Loucy (cell line): ENCODE measurements at regions not wholly inside any gene's neighbourhood (a gene's known extent, or its start where the extent isn't known, plus 50 kb on each side); places are given as distances from the start of the nearest gene placed in this dataset.

Experiments used
- H2AFZ ChIP-seq: fragments of 200-600 bp; sonication (generic); 2 replicates; pipeline ENCODE4 v1.6.0; 2016; ENCODE audit warnings: antibody characterized with exemption, mild to moderate bottlenecking, low read length, moderate library complexity
- H3F3A ChIP-seq: fragments of 200-600 bp; 2 replicates; pipeline ENCODE4 v1.6.0; 2016; ENCODE audit warnings: antibody characterized with exemption, low read depth, mild to moderate bottlenecking
- H3K27me3 ChIP-seq: fragments of 200-600 bp; sonication (generic); 2 replicates; pipeline ENCODE4 v1.6.1; 2014; ENCODE audit warnings: low read length, mild to moderate bottlenecking; ENCODE audit not compliant: insufficient read depth, poor library complexity, severe bottlenecking
- H3K36me3 ChIP-seq: fragments of 200-600 bp; sonication (generic); 2 replicates; pipeline ENCODE4 v1.6.1; 2016; ENCODE audit warnings: low read length; ENCODE audit not compliant: insufficient read depth
- H3K4me1 ChIP-seq: fragments of 200-600 bp; sonication (generic); 2 replicates; pipeline ENCODE4 v1.5.1; 2014; ENCODE audit warnings: low read length, mild to moderate bottlenecking; ENCODE audit not compliant: insufficient read depth, poor library complexity, severe bottlenecking
- H3K4me2 ChIP-seq: fragments of 200-600 bp; sonication (generic); 2 replicates; pipeline ENCODE4 v1.6.0; 2014; ENCODE audit warnings: antibody characterized with exemption, low read length, low read depth, mild to moderate bottlenecking; ENCODE audit not compliant: poor library complexity, severe bottlenecking
- H3K4me3 ChIP-seq: fragments of 200-600 bp; sonication (generic); 2 replicates; pipeline ENCODE4 v1.5.1; 2014; ENCODE audit warnings: low read length, mild to moderate bottlenecking, mixed read lengths; ENCODE audit not compliant: poor library complexity, severe bottlenecking
- H3K79me2 ChIP-seq: fragments of 200-600 bp; sonication (generic); 2 replicates; pipeline ENCODE4 v1.6.1; 2014; ENCODE audit warnings: low read length; ENCODE audit not compliant: insufficient read depth
- H3K9ac ChIP-seq: fragments of 200-600 bp; sonication (generic); 2 replicates; pipeline ENCODE4 v1.6.0; 2014; ENCODE audit warnings: mild to moderate bottlenecking, low read depth, low read length, moderate library complexity; ENCODE audit not compliant: poor library complexity, severe bottlenecking
- H3K9me2 ChIP-seq: fragments of 200-600 bp; sonication (generic); replicated peaks from 2 replicates; pipeline ENCODE4 v1.6.1; 2016; ENCODE audit warnings: low read depth, low read length, mixed read lengths
- H3K9me3 ChIP-seq: fragments of 200-600 bp; sonication (generic); 2 replicates; pipeline ENCODE4 v1.6.1; 2014; ENCODE audit warnings: mild to moderate bottlenecking, antibody characterized with exemption, low read length, low read depth; ENCODE audit not compliant: insufficient read depth
- H4K20me1 ChIP-seq: fragments of 200-600 bp; sonication (generic); 2 replicates; pipeline ENCODE4 v1.6.0; 2014; ENCODE audit warnings: antibody characterized with exemption, low read length, mild to moderate bottlenecking; ENCODE audit not compliant: insufficient read depth, poor library complexity, severe bottlenecking
- CTCF ChIP-seq: fragments of 200-600 bp; sonication (generic); conservative IDR thresholded peaks from 2 replicates; pipeline ENCODE4 v1.5.1; 2014; ENCODE audit warnings: mild to moderate bottlenecking, antibody characterized with exemption, low read length
- EZH2phosphoT487 ChIP-seq: fragments of 200-600 bp; IDR thresholded peaks from 2 replicates; pipeline ENCODE4 v1.6.1; 2018; ENCODE audit warnings: antibody characterized with exemption, mild to moderate bottlenecking, moderate library complexity, borderline replicate concordance

DNA sequence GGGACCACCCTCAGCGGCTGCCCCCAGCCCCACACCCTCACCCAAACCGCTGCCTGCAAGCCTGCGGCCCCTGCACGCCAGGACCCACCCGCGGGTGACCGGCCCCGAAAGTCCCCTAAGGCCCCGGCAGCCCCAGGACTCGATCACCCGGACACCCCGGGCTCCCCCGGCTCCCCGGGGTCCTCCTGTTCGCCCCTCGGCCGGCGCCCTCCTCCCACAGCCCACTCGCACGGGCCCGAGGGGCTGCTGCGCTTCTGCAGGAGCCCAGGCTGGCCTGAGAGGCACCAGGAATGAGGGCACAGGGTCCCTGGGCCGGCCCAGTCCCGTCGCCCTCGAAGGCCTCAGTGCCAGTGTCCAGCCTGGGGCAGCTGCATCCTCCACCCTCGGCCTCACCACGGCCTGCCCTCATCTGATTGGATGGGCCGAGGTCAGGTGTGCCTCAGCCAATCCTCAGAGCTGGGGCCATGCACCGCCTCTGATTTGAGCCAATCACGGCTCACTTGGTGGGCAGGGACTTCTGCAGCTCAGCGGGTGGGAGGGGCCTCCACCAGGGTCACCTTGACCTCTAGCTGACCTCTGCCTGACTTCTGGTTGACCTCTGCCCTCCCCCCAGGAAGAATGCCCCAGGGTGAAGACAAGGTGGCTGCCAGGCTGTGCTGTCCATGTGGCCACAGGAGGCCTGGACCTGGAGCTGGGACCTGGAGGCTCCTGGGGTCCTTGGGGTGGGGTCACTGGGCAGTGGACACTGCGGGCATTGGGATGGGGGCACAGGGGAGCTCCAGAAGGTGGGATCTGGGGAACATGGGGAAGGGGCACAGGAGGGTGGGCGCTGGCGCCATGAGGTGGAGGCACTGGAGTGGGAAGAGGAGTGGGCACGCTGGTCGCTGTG is 97.6 kb upstream of the NKX1-1 start:
- Histone ChIP-seq H3K4me3 (no peak overlapping the region), H3K9ac (no peak overlapping the region), H2AFZ (no peak overlapping the region), H3F3A (no peaks in the 10 kb centered on the region), H3K27me3 (no peaks in the 10 kb centered on the region), H3K79me2 (no peaks in the 10 kb centered on the region), H3K4me1 (no peaks in the 10 kb centered on the region), H4K20me1 (no peaks in the 10 kb centered on the region), H3K9me3 (peaks cover 6% of the 10 kb centered on the region; the same call in 1 of the 2 replicates), H3K9me2 (no peaks in the 10 kb centered on the region), H3K4me2 (no peak overlapping the region), H3K36me3 (no peaks in the 10 kb centered on the region)
- TF ChIP-seq CTCF, result no peak

- H3F3A ChIP-seq, result no peaks in the 10 kb centered on the region
- H3K4me3 ChIP-seq, result no peak overlapping the region
- no peaks in the 10 kb centered on the region for H3K27me3 ChIP-seq
- H3K4me1 ChIP-seq, result no peaks in the 10 kb centered on the region
- H2AFZ ChIP-seq, result no peak overlapping the region
- no peaks in the 10 kb centered on the region for H3K79me2 ChIP-seq
- TF ChIP-seq CTCF (no peak), EZH2phosphoT487 (no peak)
- H3K9ac ChIP-seq, result no peak overlapping the region
- no peak overlapping the region for H3K4me2 ChIP-seq
- no peaks in the 10 kb centered on the region for H3K36me3 ChIP-seq
- no peaks in the 10 kb centered on the region for H3K9me2 ChIP-seq
- H4K20me1 ChIP-seq, result no peaks in the 10 kb centered on the region
- H3K9me3 ChIP-seq, result peaks cover 6% of the 10 kb centered on the region; the same call in 1 of the 2 replicates
Measured at GRCh38 chr4:1502976-1503375, 96.7 kb upstream of the NKX1-1 start.

DNA sequence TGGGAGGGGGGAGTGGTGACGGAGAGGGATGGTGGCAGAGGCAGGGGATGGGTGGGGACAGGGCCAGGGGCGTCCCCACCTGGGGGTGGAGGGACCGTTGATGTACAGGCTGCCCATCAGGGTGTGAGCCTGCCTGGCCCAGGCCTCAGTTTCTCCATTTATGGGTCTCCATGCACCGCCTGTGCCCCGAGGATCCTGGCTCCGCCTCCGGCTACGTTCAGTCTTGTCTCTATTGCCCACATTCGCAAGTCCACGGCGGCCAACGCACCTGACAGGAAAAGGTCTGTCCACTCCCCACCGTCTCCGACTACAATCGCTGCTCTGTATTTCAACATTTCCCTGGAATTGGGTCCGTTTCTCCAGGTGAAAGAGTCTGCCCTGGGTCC is 96.3 kb upstream of the NKX1-1 start:
- no peak overlapping the region for H3K4me3 ChIP-seq
- no peak overlapping the region for H3K4me2 ChIP-seq
- no peaks in the 10 kb centered on the region for H3K4me1 ChIP-seq
- no peaks in the 10 kb centered on the region for H3K9me2 ChIP-seq
- H3K36me3 ChIP-seq, result no peaks in the 10 kb centered on the region
- H3K9ac ChIP-seq, result no peak overlapping the region
- peaks cover 6% of the 10 kb centered on the region; the same call in 1 of the 2 replicates for H3K9me3 ChIP-seq
- TF ChIP-seq EZH2phosphoT487 (no peak), CTCF (no peak)
- no peaks in the 10 kb centered on the region for H4K20me1 ChIP-seq
- H2AFZ ChIP-seq, result no peak overlapping the region
- H3K79me2 ChIP-seq, result no peaks in the 10 kb centered on the region
- no peaks in the 10 kb centered on the region for H3F3A ChIP-seq
- H3K27me3 ChIP-seq, result no peaks in the 10 kb centered on the region
